HG03354 (cell line): ENCODE measurements at regions not wholly inside any gene's neighbourhood (a gene's known extent, or its start where the extent isn't known, plus 50 kb on each side); places are given as distances from the start of the nearest gene placed in this dataset.
A peak's percentile ranks its signal among the peaks of the same experiment; 100 is the strongest.

Source experiments
- ATAC-seq: cut with Tn5 transposase; IDR thresholded peaks from one replicate; pipeline ENCODE4 v1.9.1; 2021; ENCODE audit warnings: mild to moderate bottlenecking; ENCODE audit not compliant: unreplicated experiment, poor library complexity, severe bottlenecking

DNA sequence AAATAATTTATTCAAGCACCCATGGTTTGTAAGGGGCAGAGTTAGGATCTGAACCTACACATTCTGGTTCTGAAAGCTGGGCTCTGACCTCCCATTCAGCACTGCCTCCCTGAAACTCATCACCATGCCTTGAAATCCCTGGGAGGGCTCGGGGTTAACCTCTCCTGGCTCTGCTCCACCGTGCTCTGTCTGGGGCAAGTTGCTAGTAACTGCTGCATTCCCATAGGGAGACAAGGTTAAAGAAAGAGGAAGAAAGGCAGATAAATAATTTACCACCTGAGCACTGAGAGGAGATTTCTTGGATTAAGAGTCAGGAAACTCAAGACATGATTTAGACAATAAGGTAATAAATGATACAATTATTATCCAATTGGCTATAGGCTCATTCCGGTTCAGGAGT, 199.3 kb downstream of the KIF18A start:
- ATAC-seq, result no peak

DNA sequence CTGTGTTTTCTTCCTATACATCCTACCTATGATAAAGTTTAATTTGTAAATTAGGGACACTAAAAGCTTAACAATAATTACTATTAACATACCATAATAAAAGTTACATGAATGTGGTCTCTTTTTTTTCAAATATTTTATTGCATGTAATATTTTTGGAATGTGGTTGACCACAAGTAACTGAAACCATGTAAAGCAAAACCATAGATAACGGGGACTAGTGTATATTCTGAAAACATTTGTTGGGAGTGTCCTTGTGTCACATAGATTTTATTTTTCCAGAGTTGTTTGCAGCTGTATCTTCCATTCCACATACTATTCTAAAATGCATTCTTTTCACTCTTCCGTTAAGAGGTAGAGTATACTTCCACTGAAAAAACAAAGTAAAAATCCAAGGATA, 200.4 kb downstream of the KIF18A start:
- no peak for ATAC-seq

DNA sequence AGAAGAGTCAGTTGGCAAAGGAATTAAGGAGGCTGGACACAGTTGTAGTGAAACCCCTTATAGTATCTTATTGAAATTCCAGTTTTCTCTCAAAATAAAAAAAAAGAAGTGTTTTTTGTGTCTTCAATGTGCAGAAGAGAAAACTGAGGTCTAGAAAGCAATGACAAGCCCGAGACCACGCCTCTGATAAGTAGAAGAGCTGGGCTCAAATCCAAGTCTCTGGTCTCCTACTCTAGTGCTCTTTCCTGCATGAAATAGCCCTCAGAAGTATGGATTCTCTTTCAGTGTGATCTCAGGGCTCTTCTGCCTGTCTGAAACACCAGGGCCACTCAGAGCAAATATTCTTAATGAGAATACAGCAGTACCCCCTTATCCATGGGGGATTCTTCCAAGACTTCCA, 200.9 kb downstream of the KIF18A start:
- ATAC-seq, result no peak

DNA sequence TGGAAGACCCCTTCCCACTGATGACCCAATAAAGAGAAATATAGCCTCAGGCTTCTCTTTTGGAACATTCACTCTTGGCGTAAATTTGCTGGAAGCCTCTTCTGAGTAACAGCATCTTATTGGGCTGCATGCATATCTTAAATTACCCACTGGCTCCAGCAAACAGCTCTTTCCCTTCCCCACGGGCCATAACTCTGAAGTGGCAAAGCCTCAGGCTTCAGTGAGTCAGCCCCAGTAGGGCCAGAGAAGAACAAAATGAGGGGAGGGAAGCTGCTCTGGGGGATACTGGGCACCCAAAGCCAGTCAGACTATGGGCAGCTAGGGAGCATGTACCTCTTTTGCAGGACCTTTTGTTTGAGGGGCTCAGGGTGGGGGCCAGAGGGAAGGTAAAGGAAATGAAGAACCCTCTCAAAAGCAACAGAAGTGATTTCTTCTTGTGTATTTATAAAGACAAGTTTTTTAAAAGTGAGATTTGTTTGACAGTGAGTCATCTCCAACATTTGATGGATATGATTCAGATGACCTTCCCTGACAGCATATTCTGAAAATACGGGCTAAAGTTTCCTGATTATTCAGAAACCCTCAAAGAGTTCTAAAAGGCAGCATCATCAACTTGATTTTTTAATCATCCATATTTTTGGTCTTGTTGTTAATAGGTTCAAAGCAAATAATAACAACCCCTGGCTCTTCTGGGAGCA, 203.4 kb downstream of the KIF18A start:
- ATAC-seq, result no peak

DNA sequence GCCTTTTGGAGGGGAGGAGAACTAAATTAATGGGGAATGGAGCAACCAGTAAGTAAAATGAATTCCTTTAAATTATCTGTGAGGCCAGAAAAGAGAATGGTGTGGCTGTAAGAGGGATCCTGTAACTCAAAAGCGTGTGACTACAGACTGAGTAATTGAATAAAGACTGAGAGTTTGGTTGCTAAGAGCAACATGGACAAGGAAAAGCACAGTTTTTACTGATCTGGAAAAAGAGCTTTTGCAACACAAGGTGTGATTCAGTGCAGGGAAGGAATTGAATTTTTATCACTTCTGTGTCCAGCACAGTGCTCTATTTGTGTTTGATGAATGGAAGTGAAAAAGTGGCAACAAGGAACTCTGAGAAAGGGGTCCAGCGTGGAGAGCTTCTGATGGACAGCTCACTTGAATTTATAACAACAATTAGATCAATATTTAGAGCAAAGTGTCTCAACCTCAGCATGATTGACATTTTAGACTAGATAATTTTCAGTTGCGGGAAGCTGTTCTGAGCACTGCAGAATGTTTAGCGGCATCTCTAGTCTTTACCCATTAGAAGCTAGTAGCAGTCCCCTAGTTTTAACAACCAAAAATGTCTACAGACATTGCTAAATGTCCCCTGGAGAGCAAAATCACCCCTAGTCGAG, 202.8 kb upstream of the BDNF start:
- no peak for ATAC-seq

DNA sequence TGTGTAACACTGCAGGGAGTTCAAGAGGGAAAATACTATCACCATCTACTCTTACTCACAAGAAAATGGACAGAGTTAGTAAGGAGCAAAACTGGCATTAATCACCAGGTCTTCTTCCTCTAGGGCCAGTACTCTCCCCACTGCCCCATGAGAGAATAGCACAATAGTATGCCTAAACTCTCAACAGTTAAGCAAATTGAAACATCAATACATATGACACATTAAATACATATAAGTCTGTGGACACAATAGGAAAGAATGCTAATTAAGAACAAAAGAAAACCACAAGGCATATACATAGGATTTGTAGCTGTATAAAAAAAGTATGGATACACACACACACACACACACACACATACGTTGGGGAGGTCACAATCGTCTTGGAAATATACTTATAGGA, 197.9 kb upstream of the BDNF start:
- no peak for ATAC-seq

GRCh38 chr11:27896096-27896495, 195.8 kb upstream of the BDNF start:
- no peak for ATAC-seq

GRCh38 chr11:27894552-27894951, 194.3 kb upstream of the BDNF start:
- peak; percentile 63 for ATAC-seq

GRCh38 chr11:27886857-27887256, 186.6 kb upstream of the BDNF start:
- no peak for ATAC-seq

DNA sequence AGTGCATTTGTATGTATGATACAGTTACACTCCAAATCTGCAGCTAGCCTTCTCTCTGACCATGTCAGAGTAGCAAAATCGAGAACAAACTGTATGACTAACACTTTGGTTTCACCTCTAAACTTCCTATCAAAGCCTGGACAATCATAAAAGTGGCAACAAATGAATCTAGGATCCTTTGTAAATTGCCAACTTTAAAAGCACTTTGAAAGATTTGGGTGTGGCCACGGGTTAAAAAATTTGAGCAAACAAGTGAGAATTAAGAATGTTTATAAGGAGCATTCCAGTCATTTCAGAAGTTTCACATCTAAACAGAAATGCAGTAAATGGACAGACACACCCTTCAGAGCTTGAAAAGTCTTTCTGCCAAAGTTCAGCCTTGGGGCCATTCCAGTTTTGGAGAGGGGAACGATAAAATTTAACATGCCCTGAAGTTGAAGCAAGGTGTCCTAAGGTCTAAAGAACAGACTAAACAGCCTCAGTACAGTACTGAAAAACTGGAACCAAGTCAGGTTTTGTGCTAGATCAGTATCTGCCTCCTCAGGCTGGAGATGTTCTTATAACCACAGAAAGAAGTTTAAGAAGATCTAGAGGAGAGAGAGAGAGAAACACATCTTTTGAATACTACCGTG, 181.9 kb upstream of the BDNF start:
- ATAC-seq, result peak; percentile 53

- no peak for ATAC-seq
Measured at GRCh38 chr11:27875831-27876775, 175.8 kb upstream of the BDNF start.

- no peak for ATAC-seq
Measured at GRCh38 chr11:27874998-27875830, 175.0 kb upstream of the BDNF start.

DNA sequence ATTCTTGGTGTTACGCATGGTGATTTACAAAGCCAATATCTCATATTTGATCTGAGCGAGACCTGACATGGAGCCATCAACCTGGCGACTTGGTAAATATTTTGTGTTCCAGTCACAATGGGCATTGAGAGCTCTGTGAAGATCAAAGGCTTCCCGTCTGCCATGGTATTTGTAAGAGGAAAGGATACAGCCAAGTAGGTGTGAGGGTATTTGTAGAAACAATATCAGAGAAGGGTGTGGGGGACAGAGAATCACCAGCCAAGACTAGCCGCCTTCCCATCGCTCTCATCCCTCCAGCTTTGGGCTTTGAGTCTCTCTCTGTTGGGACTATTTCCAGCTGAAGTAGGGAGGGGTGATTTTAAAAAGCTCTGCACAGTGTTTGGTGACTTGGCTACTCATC, 173.4 kb upstream of the BDNF start:
- no peak for ATAC-seq

- no peak for ATAC-seq
Measured at GRCh38 chr11:27871056-27871455, 170.8 kb upstream of the BDNF start.

DNA sequence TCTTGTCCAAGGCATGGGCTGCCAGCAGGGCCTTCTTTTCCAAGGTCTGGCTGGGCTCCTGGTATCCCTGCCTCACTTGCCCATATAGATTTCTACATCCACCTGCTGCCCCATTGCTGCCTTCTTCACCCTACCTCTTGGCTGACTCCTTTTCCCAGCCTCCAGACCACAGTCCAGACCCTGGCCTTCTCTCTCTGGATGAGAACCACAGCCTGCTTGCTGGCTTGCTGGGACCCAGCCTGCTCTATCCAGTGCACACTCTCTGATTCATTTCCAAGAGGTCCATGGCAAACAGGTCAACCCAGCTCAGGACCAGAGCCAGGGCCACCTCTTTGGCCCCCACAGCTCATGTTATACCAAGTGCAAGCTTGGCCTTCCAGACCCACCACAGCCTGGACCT, 169.4 kb upstream of the BDNF start:
- ATAC-seq, result no peak

DNA sequence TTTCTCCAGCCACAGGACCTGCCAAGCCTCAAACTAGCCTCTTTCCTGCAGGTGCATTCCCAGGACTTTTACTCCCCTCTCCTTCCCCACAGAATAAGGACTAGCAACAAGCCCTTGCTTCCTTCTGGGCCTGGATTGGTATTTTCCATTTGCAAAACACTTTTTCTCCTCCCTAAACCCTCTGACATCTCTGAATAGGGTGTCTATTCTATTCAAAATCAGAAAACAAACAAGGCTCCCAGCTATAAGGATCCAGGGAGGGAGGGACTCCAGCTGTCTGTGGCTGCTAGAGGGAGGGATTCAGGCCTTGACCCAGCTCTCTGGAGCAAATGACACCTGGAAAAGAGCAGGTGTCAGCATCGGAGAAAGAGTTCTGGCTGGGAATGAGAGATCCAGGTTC, 168.5 kb upstream of the BDNF start:
- no peak for ATAC-seq

GRCh38 chr11:27868226-27868625, 168.0 kb upstream of the BDNF start:
- no peak for ATAC-seq

DNA sequence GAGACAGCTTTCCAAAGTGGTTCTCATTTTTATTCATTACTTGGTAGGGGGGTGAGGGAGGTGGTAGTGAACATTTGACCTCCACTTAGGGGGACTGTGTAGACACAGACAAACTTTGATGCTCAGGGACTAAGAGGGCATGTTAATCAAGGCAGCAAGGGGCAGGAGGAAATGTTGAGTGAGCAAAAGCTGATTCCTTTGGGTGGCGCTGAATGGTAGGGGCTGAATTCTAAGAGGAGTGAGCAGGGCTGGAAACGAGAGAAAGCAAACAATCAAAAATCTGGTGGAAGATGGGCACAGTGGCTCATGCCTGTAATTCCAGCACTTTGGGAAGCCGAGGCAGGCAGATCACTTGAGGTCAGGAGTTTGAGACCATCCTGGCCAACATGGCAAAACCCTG, 164.8 kb upstream of the BDNF start:
- no peak for ATAC-seq

DNA sequence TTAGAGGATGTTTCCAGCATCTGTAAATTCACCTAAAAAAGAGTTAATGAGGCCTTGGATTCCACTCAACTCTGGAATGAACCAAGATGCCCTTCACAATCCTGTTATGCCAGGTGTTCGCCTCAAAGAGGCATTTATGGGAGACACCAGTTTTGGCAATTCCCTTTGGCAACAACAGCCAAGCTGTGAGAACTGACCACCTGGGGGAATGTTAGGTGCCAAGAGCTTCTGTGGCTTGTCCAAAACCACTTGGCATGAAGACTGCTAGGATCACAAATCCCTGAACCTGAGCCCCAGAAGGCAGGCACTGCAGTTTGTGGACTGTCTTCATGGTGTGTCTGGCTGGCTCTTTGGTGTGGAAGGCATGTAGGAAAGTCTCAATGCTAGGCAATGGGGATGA, 164.4 kb upstream of the BDNF start:
- ATAC-seq, result no peak
